Sigmoid colon (tissue), 6 donors: ENCODE measurements at regions not wholly inside any gene's neighbourhood (a gene's known extent, or its start where the extent isn't known, plus 50 kb on each side); places are given as distances from the start of the nearest gene placed in this dataset.
A peak's percentile ranks its signal among the peaks of the same experiment; 100 is the strongest.

Experiments
- DNase-seq: peaks from one replicate; pipeline ENCODE4 v3.0.0-alpha.2; 2019
- H3K27ac ChIP-seq, 4 donors: fragments of 200-600 bp; sonication (generic); one replicate each; pipeline ENCODE4 v1.5.1; 2016 to 2019; ENCODE audit warnings: mild to moderate bottlenecking in 1 of 4
- H3K27me3 ChIP-seq, 3 donors: fragments of 200-600 bp; sonication (generic); one replicate each; pipeline ENCODE4 v1.5.1; 2019; ENCODE audit warnings: mild to moderate bottlenecking in 1 of 3
- H3K36me3 ChIP-seq, 4 donors: fragments of 200-600 bp; sonication (generic); one replicate each; pipeline ENCODE4 v1.5.1; 2016 to 2019
- H3K4me1 ChIP-seq, 4 donors: fragments of 200-600 bp; sonication (generic); one replicate each; pipeline ENCODE4 v1.5.1; 2017 to 2019
- H3K4me3 ChIP-seq, 4 donors: fragments of 200-600 bp; sonication (generic); one replicate each; pipeline ENCODE4 v1.5.1; 2017 to 2019; ENCODE audit warnings: mild to moderate bottlenecking in 2 of 4, moderate library complexity in 1 of 4
- H3K9me3 ChIP-seq, 4 donors: fragments of 200-600 bp in 3 of 4; sonication (generic) in 3 of 4; one replicate each; pipeline versions ENCODE4 v1.5.1 to v1.6.1; 2013 to 2019
- CTCF ChIP-seq, 4 experiments: fragments of 450-650 bp in 3 of 4; fragments of 200-600 bp in 1 of 4; IDR thresholded peaks; one replicate each; pipeline ENCODE4 v1.5.1; 2016 to 2019; ENCODE audit warnings: antibody characterized with exemption in 4 of 4, mild to moderate bottlenecking in 3 of 4, moderate library complexity in 2 of 4
- EP300 ChIP-seq, 4 donors: sonication (generic); formaldehyde crosslinking; IDR thresholded peaks; one replicate each; pipeline ENCODE4 v1.6.1; 2017; ENCODE audit warnings: antibody characterized with exemption in 4 of 4
- POLR2A ChIP-seq, 2 donors: fragments of 450-650 bp; IDR thresholded peaks; one replicate each; pipeline ENCODE4 v1.6.1; 2016; ENCODE audit warnings: antibody characterized with exemption in 2 of 2, mild to moderate bottlenecking in 2 of 2, moderate library complexity in 2 of 2
- POLR2AphosphoS5 ChIP-seq, 4 donors: sonication (generic); formaldehyde crosslinking; IDR thresholded peaks; one replicate each; pipeline ENCODE4 v1.6.1; 2017; ENCODE audit warnings: antibody characterized with exemption in 4 of 4
- WGBS, 2 donors: extraction: QIAGEN DNeasy Blood & Tissue Kit; methylation state at CpG; one replicate each; pipeline ENCODE4 v1.1.7; 2013; 5-methylcytosine and 5-hydroxymethylcytosine counted together
- intact Hi-C: fragments of 100-400 bp; cut with DNase I; formaldehyde crosslinking; loops from one replicate; pipeline ENCODE4 v1.15.1; 2023
- donor health status: healthy with polysubstance abuse.
- donor health status: healthy.

- no peaks in the 10 kb centered on the region for H3K9me3 ChIP-seq
- no peaks in the 10 kb centered on the region for H3K27me3 ChIP-seq
- 0% methylated on average over 62 of the region's 62 CpGs for WGBS, 2 donors
- intact Hi-C loops: loop anchor here (1.0 to 5.0 kb wide), 3 partner anchors 55 to 133 kb away; no protein-coding TSS in a partner anchor
- peak overlapping the region; percentile 84 to 96 (median 94) for H3K27ac ChIP-seq
- TF ChIP-seq POLR2AphosphoS5 (IDR thresholded peaks at IDR 0.05) (peak; percentile 58 to 78 (median 68)), CTCF (IDR thresholded peaks at IDR 0.05) (no peak), POLR2A (IDR thresholded peaks at IDR 0.05) (peak; percentile 41 to 57)
- no peaks in the 10 kb centered on the region for H3K36me3 ChIP-seq
- peak overlapping the region; percentile 62 to 87 (median 80) for H3K4me3 ChIP-seq
- peaks cover 0 to 57% (median 47%) of the 10 kb centered on the region in 4 donors for H3K4me1 ChIP-seq
- peak; percentile 91 for DNase-seq
Measured at GRCh38 chr16:85554889-85555718, 58.0 kb upstream of the GSE1 start.

GRCh38 chr16:85555719-85556455, 57.2 kb upstream of the GSE1 start:
- Histone ChIP-seq H3K36me3 (no peaks in the 10 kb centered on the region), H3K27ac (peak overlapping the region; percentile 84 to 96 (median 94)), H3K27me3 (no peaks in the 10 kb centered on the region), H3K4me3 (peak overlapping the region; percentile 62 to 87 (median 80)), H3K9me3 (no peaks in the 10 kb centered on the region), H3K4me1 (peaks cover 0 to 53% (median 42%) of the 10 kb centered on the region in 4 donors)
- DNase-seq: no peak
- WGBS, 2 donors: 1% methylated on average over 43 of the region's 43 CpGs
- TF ChIP-seq EP300 (IDR thresholded peaks at IDR 0.05): no peak
- TF ChIP-seq CTCF (IDR thresholded peaks at IDR 0.05): no peak
- no peak for TF ChIP-seq POLR2A (IDR thresholded peaks at IDR 0.05)
- peak in 2 of 4 donors; percentile 50 to 54 for TF ChIP-seq POLR2AphosphoS5 (IDR thresholded peaks at IDR 0.05)
- intact Hi-C loops: loop anchor here (1.0 to 5.0 kb wide), 2 partner anchors 54 to 134 kb away; no protein-coding TSS in a partner anchor

- no peak for DNase-seq
- peaks cover 0 to 53% (median 43%) of the 10 kb centered on the region in 4 donors for H3K4me1 ChIP-seq
- H3K27ac ChIP-seq: peak overlapping the region; percentile 84 to 96 (median 94)
- no peaks in the 10 kb centered on the region for H3K27me3 ChIP-seq
- no peaks in the 10 kb centered on the region for H3K9me3 ChIP-seq
- H3K4me3 ChIP-seq: peak overlapping the region; percentile 62 to 87 (median 80)
- peak in 1 of 4 donors; percentile 19 for TF ChIP-seq POLR2AphosphoS5 (IDR thresholded peaks at IDR 0.05)
- TF ChIP-seq POLR2A (IDR thresholded peaks at IDR 0.05): no peak
- H3K36me3 ChIP-seq: no peaks in the 10 kb centered on the region
- 0 to 1% methylated on average over 65 of the region's 65 CpGs for WGBS, 2 donors
- intact Hi-C loops: loop anchor here (5.0 kb wide), 1 partner anchor 134 kb away; no protein-coding TSS in a partner anchor
Measured at GRCh38 chr16:85556456-85557082, 56.6 kb upstream of the GSE1 start.

- DNase-seq: no peak
- Histone ChIP-seq H3K9me3 (no peaks in the 10 kb centered on the region), H3K4me3 (peak overlapping the region; percentile 62 to 87 (median 80)), H3K36me3 (no peaks in the 10 kb centered on the region), H3K27ac (peak overlapping the region; percentile 84 to 96 (median 94)), H3K4me1 (peaks cover 0 to 59% (median 50%) of the 10 kb centered on the region in 4 donors), H3K27me3 (no peaks in the 10 kb centered on the region)
- TF ChIP-seq POLR2AphosphoS5 (IDR thresholded peaks at IDR 0.05) (no peak), EP300 (IDR thresholded peaks at IDR 0.05) (no peak), CTCF (IDR thresholded peaks at IDR 0.05) (peak in 1 of 4 experiments; percentile 9), POLR2A (IDR thresholded peaks at IDR 0.05) (no peak)
- WGBS, 2 donors: 1 to 5% methylated on average over 22 of the region's 22 CpGs
- intact Hi-C loops: loop anchor here (5.0 kb wide), 1 partner anchor 135 kb away; no protein-coding TSS in a partner anchor
Measured at GRCh38 chr16:85557083-85557970, 55.8 kb upstream of the GSE1 start.
